Right lobe of liver (tissue), 4 donors: ENCODE measurements at regions not wholly inside any gene's neighbourhood (a gene's known extent, or its start where the extent isn't known, plus 50 kb on each side); places are given as distances from the start of the nearest gene placed in this dataset.

ENCODE experiments used
- POLR2A ChIP-seq: fragments of 450-650 bp; IDR thresholded peaks from one replicate; pipeline ENCODE4 v1.6.1; 2017; ENCODE audit warnings: antibody characterized with exemption, mild to moderate bottlenecking
- TF ChIP-seq, protein P1 (sequence below), 4 donors: fragments of 200-600 bp in 3 of 4; fragments of 450-650 bp in 1 of 4; IDR thresholded peaks; one replicate each; pipeline versions ENCODE4 v1.5.1 to v1.8.0; 2016 to 2022; ENCODE audit warnings: antibody characterized with exemption in 4 of 4, mild to moderate bottlenecking in 2 of 4
- donor health status: DM: no; HTN: no; CAD: no.
- donor health status: DM: no; HTN: no; CAD: no.
- donor health status: DM: no; HTN: yes; CAD: no.

- TF ChIP-seq, protein P1, sequence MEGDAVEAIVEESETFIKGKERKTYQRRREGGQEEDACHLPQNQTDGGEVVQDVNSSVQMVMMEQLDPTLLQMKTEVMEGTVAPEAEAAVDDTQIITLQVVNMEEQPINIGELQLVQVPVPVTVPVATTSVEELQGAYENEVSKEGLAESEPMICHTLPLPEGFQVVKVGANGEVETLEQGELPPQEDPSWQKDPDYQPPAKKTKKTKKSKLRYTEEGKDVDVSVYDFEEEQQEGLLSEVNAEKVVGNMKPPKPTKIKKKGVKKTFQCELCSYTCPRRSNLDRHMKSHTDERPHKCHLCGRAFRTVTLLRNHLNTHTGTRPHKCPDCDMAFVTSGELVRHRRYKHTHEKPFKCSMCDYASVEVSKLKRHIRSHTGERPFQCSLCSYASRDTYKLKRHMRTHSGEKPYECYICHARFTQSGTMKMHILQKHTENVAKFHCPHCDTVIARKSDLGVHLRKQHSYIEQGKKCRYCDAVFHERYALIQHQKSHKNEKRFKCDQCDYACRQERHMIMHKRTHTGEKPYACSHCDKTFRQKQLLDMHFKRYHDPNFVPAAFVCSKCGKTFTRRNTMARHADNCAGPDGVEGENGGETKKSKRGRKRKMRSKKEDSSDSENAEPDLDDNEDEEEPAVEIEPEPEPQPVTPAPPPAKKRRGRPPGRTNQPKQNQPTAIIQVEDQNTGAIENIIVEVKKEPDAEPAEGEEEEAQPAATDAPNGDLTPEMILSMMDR (IDR thresholded peaks at IDR 0.05): no peak
- TF ChIP-seq POLR2A: no peak
Observed at GRCh38 chr15:94991718-94992117, 760.4 kb downstream of the MCTP2 start.
